ENCODE measurements at regions not wholly inside any gene's neighbourhood (a gene's known extent, or its start where the extent isn't known, plus 50 kb on each side); places are given as distances from the start of the nearest gene placed in this dataset.

DNA sequence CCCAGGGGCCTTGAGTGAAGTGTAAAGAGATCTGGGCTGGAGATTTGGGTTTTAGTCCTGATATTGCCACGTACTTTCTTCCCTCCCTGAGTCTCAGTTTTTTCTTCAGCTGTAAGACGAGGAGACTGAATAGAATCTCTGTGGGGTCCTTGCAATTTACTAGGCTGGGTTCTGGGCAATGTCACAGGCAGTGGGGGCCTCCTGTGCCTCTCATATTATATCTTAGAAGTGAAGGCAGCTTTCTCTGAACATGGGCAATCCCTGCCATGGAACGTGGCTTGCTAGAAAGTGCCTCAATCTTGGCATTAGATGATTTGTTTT, 62.0 kb upstream of the PTPRJ start:
- TF ChIP-seq POLR2AphosphoS5 (IDR thresholded peaks at IDR 0.05) (no peak), EP300 (IDR thresholded peaks at IDR 0.05) (no peak)
- TF ChIP-seq, protein P1, sequence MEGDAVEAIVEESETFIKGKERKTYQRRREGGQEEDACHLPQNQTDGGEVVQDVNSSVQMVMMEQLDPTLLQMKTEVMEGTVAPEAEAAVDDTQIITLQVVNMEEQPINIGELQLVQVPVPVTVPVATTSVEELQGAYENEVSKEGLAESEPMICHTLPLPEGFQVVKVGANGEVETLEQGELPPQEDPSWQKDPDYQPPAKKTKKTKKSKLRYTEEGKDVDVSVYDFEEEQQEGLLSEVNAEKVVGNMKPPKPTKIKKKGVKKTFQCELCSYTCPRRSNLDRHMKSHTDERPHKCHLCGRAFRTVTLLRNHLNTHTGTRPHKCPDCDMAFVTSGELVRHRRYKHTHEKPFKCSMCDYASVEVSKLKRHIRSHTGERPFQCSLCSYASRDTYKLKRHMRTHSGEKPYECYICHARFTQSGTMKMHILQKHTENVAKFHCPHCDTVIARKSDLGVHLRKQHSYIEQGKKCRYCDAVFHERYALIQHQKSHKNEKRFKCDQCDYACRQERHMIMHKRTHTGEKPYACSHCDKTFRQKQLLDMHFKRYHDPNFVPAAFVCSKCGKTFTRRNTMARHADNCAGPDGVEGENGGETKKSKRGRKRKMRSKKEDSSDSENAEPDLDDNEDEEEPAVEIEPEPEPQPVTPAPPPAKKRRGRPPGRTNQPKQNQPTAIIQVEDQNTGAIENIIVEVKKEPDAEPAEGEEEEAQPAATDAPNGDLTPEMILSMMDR (IDR thresholded peaks at IDR 0.05) = no peak

Data from upper lobe of left lung (tissue), 4 donors.